GM23248 (cell line): ENCODE measurements at regions not wholly inside any gene's neighbourhood (a gene's known extent, or its start where the extent isn't known, plus 50 kb on each side); places are given as distances from the start of the nearest gene placed in this dataset.

Experiments
- EZH2 ChIP-seq: fragments of 200-600 bp; sonication (generic); IDR thresholded peaks from 2 replicates; pipeline ENCODE4 v1.6.1; 2018; ENCODE audit warnings: antibody characterized with exemption, mild to moderate bottlenecking; ENCODE audit not compliant: insufficient read depth, poor library complexity, severe bottlenecking
- EZH2phosphoT487 ChIP-seq: fragments of 200-600 bp; sonication (generic); IDR thresholded peaks from 2 replicates; pipeline ENCODE4 v1.6.1; 2018; ENCODE audit warnings: antibody characterized with exemption, moderate library complexity, mild to moderate bottlenecking, low read depth; ENCODE audit not compliant: insufficient read depth

DNA sequence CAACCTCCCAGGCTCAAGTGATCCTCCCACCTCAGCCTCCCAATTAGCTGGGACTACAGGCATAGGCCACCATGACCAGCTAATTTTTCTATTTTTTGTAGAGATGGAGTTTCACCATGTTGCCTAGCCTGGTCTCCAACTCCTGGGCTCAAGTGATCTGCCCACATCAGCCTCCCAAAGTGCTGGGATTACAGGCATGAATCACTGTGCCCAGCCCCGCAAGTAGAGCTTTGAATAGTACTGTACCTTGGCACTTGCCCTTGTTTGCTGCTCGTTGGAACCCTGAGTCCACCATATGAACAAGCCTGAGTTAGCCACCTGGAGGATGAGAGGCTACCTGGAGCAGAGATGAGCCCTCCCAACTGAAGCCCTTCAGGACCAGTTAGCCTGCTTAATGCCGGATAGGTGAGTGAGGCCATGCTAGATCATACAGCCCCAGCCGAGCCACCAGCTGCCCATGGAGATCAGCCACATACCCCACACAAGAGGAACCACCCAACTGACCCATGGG lies 267.9 kb downstream of the SHQ1 start:
- TF ChIP-seq EZH2phosphoT487 (no peak), EZH2 (no peak)
